Kidney epithelial cell (primary cell): ENCODE measurements at regions not wholly inside any gene's neighbourhood (a gene's known extent, or its start where the extent isn't known, plus 50 kb on each side); places are given as distances from the start of the nearest gene placed in this dataset.

Experiments
- DNase-seq: peaks from one replicate; pipeline ENCODE4 v3.0.0-alpha.2; 2010; ENCODE audit warnings: low read depth
- H3K27me3 ChIP-seq: 2 replicates; pipeline ENCODE4 v1.6.0; 2011; ENCODE audit warnings: low read length; ENCODE audit not compliant: control insufficient read depth, insufficient read depth
- H3K36me3 ChIP-seq: 2 replicates; pipeline ENCODE4 v1.5.1; 2011; ENCODE audit warnings: low read length; ENCODE audit not compliant: control insufficient read depth, insufficient read depth
- H3K4me3 ChIP-seq: 2 replicates; pipeline ENCODE4 v1.5.1; 2011; ENCODE audit warnings: low read depth, mild to moderate bottlenecking, control low read depth, low read length
- CTCF ChIP-seq: IDR thresholded peaks from 2 replicates; pipeline ENCODE4 v1.5.1; 2011; ENCODE audit warnings: mild to moderate bottlenecking, moderate library complexity, low read length, control low read depth, inconsistent platforms; ENCODE audit not compliant: insufficient read depth, poor library complexity, severe bottlenecking

DNA sequence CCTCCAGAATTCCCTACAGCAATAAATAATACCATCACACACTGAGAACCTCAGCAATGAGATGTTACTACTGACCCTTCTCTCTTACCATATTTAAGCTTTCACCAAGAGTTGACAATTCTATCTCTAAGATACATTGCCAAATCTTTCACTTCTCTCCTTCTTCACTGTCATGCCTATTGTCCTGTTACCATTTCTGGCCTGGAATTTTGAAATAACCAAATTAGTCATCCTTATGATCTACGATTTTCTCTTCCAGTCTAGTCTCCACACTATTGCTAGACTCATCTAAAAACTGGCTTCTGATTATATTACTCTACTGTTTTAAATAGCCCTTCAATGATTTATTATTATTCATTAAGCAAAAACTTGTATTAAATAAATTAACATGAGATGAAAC is 656.1 kb upstream of the ADGRL4 start:
- Histone ChIP-seq H3K36me3 (no peaks in the 10 kb centered on the region), H3K27me3 (no peaks in the 10 kb centered on the region), H3K4me3 (no peak overlapping the region)
- no peak for DNase-seq
- TF ChIP-seq CTCF: no peak

DNA sequence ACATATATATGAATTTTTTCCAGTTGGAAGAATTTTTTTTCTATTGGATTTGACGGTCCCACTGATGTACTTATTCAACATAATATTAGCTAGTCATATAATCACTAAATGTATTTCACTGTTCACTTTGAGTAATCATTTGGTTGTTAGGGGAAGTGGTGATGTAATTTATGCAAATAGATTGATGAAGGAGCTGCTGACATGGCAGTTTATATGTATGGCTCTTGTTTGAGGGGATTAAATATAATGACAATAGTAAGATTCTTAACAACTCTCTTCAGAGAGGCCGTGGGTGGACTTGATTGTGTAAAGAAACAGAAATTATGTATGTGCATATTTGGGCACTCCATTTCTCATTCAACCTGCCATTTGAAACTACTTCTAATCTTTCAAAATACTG is 653.6 kb upstream of the ADGRL4 start:
- H3K27me3 ChIP-seq: no peaks in the 10 kb centered on the region
- TF ChIP-seq CTCF: no peak
- no peak for DNase-seq
- H3K4me3 ChIP-seq: no peak overlapping the region
- no peaks in the 10 kb centered on the region for H3K36me3 ChIP-seq

GRCh38 chr1:79657951-79658658 is 651.6 kb upstream of the ADGRL4 start:
- TF ChIP-seq CTCF: no peak
- Histone ChIP-seq H3K27me3 (no peaks in the 10 kb centered on the region), H3K36me3 (no peaks in the 10 kb centered on the region), H3K4me3 (no peak overlapping the region)
- DNase-seq: no peak

DNA sequence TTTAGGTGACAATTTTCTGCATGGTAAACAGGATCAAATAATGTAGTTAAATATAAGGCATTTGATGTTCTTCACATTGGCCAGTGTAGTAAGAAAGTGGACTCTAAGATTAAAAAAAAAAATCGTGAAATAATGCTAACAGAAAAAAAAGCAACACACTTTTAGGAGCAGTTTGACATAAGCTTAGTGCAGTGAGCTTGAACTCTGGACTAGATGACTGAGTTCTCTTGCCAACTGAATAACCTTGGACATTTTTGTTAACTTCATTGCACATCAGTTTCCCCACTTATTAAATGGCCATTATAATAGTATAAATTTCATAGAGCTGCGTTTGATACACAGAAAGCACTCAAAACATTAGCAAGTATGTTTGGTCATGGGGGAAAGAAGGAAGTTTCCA is 649.3 kb upstream of the ADGRL4 start:
- H3K4me3 ChIP-seq: no peak overlapping the region
- TF ChIP-seq CTCF: no peak
- no peak for DNase-seq
- H3K27me3 ChIP-seq: no peaks in the 10 kb centered on the region
- H3K36me3 ChIP-seq: no peaks in the 10 kb centered on the region

DNA sequence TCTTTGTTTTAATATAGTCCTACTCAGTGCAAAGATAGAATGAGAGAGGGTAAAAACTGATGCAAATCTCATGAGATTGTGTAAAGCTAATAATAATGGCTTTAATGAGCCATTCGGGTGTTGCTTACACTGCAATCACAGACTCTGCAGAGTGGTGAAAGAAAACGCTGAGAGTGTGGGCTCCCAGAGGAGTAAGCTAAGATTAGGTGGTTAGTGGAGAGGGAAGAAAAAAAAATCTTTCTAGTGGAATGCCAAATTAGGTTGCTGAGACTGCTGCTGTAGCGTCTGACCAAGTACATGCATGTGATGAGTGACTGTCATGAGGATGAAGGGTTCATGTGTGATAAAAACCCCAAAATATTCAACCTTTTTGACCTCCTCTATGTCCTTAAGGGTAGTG is 645.9 kb upstream of the ADGRL4 start:
- TF ChIP-seq CTCF: no peak
- DNase-seq: no peak

GRCh38 chr1:79648126-79648525 is 641.6 kb upstream of the ADGRL4 start:
- Histone ChIP-seq H3K36me3 (no peaks in the 10 kb centered on the region), H3K4me3 (no peak overlapping the region), H3K27me3 (no peaks in the 10 kb centered on the region)
- TF ChIP-seq CTCF: no peak
- no peak for DNase-seq

More for the DNA sequence above, 645.9 kb upstream of the ADGRL4 start:
- H3K36me3 ChIP-seq: no peaks in the 10 kb centered on the region
- no peaks in the 10 kb centered on the region for H3K27me3 ChIP-seq
- H3K4me3 ChIP-seq: no peak overlapping the region
